AG04449 (cell line): ENCODE measurements at regions not wholly inside any gene's neighbourhood (a gene's known extent, or its start where the extent isn't known, plus 50 kb on each side); places are given as distances from the start of the nearest gene placed in this dataset.

Experiments
- CTCF ChIA-PET: fragments of 350-600 bp; formaldehyde crosslinking; extraction: SDS; loops from one replicate; lab custom pipeline; 2021; ENCODE audit warnings: antibody characterized with exemption; lab: Yijun Ruan, JAX
- POLR2A ChIA-PET: fragments of 400-600, 350-600 bp; formaldehyde crosslinking; extraction: SDS; loops from one replicate; lab custom pipeline; 2020; ENCODE audit warnings: antibody characterized with exemption, inconsistent platforms; lab: Yijun Ruan, JAX
- DNase-seq: peaks from one replicate; pipeline ENCODE4 v3.0.0-alpha.2; 2010; ENCODE audit warnings: low read depth, low spot score
- H3K4me3 ChIP-seq: 2 replicates; pipeline ENCODE4 v1.5.1; 2011; ENCODE audit warnings: low read depth, mild to moderate bottlenecking, control low read depth, low read length
- TF ChIP-seq, protein P1 (sequence below): IDR thresholded peaks from one replicate; pipeline ENCODE4 v1.5.1; 2011; ENCODE audit warnings: mild to moderate bottlenecking, moderate library complexity, low read length, control low read depth, inconsistent platforms; ENCODE audit not compliant: insufficient read depth; ENCODE audit errors: missing control alignments

DNA sequence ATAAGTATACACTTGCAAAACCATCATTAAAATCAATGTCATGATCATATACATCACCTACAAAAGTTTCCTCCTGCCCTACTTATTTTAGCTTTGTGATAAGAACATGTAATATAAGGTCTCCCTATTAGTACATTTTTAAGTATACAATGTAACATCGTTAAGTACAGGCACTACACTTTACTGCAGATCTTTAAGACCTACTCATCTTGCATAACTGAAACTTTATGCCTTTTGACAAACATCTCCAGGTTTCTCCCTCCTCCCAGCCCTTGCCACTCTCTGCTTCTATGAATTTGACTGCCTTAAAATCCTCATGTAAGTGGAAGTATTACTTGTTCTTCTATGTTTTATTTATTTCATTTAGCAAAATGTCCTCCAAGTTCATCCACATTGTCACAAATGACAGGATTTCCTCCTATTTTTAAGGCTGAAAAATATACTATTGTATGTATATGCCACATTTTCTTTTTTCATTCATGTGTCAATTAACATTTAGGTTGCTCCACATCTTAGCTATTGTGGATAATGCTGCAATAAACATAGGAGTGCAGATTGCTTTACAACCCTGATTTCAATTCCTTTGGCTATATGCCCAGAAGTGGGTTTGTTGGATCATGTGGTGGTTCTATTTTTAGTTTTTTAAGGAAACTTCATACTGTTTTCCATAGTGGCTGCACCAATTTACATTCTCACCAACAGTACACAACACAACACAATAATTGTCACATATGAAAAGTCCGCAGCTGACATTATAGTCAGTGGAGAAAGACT lies 471.1 kb upstream of the ANO3 start:
- no peak for DNase-seq
- H3K4me3 ChIP-seq: no peak overlapping the region
- ChIA-PET CTCF (no interaction called here), POLR2A (no interaction called here)
- TF ChIP-seq, protein P1, sequence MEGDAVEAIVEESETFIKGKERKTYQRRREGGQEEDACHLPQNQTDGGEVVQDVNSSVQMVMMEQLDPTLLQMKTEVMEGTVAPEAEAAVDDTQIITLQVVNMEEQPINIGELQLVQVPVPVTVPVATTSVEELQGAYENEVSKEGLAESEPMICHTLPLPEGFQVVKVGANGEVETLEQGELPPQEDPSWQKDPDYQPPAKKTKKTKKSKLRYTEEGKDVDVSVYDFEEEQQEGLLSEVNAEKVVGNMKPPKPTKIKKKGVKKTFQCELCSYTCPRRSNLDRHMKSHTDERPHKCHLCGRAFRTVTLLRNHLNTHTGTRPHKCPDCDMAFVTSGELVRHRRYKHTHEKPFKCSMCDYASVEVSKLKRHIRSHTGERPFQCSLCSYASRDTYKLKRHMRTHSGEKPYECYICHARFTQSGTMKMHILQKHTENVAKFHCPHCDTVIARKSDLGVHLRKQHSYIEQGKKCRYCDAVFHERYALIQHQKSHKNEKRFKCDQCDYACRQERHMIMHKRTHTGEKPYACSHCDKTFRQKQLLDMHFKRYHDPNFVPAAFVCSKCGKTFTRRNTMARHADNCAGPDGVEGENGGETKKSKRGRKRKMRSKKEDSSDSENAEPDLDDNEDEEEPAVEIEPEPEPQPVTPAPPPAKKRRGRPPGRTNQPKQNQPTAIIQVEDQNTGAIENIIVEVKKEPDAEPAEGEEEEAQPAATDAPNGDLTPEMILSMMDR: no peak

DNA sequence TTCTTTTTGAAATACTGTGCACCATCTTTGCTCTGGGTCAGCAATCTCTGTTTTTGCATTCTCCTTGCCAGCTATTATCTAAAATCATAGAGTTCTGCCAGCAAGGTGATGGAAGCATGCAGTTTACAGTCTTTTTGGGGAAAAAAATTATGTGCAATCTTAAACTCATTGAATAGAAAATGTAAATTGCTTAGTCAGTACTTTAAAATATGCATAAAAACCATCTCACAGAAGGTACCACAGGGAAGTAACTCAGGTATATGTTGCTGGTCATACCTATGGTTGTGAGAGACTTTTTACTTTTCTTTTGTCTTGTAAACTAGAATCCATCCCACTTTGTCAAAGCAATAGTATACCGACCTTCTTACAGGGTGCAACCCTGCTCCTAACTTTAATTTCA lies 469.8 kb upstream of the ANO3 start:
- ChIA-PET CTCF (no interaction called here), POLR2A (no interaction called here)
- TF ChIP-seq, protein P1: no peak
- no peak overlapping the region for H3K4me3 ChIP-seq
- DNase-seq: no peak

DNA sequence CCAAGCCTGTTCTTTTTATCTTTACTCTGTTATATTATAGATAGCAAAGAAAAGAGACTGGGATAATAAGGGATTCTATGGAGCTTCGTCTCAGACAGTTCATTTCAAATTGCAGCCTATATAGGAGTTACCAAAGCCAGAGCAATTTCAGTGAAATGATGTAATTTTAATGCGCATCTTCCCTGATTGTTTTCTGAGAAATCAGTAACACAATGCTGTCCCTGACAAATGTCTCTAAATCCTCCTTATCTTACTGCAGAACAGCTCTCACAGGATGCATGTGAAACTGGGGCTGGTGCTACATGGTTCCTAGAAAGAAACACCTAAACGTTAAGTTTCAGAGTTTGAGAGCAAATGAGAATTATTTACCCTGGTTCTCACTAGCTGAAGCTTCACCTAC lies 467.9 kb upstream of the ANO3 start:
- ChIA-PET CTCF (no interaction called here), POLR2A (no interaction called here)
- no peak for DNase-seq
- TF ChIP-seq, protein P1: no peak
- H3K4me3 ChIP-seq: no peak overlapping the region

DNA sequence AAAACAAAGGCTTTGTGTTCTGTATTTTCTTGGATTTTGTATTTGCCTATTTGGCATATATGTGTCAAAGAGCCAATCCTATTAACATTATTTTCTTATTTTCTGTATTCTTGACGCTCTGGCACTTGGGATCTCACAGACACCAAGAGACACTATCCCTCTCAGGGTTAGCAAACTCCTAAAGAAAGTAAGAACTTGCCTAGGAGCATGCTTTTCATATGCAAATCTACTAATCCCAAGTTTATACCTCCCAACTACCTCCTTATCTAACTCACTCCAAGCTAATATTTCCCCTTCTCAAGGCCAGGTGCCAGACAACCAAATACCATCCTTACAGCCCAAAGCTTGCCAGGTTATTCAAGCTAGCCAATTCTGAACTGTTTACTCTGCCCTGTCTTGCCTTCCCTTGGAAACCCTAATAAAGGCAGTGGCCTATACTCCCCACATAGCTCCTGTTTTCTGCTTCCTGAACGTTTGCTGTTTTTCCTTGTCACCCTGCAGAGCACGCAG lies 455.4 kb upstream of the ANO3 start:
- TF ChIP-seq, protein P1: no peak
- ChIA-PET CTCF (no interaction called here), POLR2A (no interaction called here)
- DNase-seq: no peak
- H3K4me3 ChIP-seq: no peak overlapping the region

DNA sequence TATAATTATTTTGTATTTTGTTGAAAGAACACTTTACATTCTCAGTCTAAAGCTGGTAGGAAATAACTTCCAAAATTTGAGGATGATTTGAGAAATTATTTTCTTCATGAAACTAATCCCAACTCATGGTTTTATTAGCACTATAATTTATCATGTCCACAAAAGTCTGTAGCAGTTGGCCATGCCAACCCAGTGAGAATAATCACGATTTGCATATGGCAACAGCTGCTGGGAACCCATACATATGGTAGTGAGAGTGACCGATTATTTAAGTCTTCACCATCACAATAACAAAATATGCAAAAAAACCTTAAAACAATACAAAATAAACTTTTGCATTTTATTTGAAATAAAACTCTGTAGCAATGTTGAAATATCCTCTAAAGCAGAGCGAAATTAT lies 445.9 kb upstream of the ANO3 start:
- DNase-seq: no peak
- CTCF ChIA-PET: no interaction called here
- no peak overlapping the region for H3K4me3 ChIP-seq
- TF ChIP-seq, protein P1: no peak
- POLR2A ChIA-PET: no interaction called here

DNA sequence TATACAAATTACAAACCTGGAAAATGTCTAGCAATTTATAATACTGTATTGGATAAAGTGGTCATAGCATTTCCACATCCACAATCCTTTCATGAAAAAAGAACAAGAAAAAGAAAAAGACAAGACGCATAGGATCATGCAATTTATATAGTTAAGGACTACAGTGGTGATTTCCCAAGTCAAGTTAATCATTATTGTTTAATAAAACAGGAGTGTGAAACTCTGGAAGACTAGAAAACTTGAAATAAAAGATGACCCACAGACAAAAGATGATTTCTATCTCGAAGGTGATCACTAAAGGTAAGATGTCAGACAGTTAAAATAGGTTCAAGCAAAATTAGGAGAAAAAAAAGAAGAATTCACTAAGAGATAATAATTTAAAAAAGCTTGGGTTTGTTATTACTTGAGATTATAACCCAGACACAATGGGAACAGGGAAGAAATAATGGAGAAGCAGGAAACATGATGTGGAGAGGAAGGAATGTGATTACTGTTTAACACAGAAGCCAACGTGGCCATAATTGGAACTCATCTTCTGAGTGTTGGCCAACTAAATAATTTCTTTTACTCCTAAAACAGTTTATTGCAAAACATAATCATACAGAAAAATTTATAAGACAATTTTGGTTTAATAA lies 441.2 kb upstream of the ANO3 start:
- POLR2A ChIA-PET: no interaction called here
- H3K4me3 ChIP-seq: no peak overlapping the region
- DNase-seq: no peak
- TF ChIP-seq, protein P1: no peak
- CTCF ChIA-PET: no interaction called here
